ENCODE measurements at regions not wholly inside any gene's neighbourhood (a gene's known extent, or its start where the extent isn't known, plus 50 kb on each side); places are given as distances from the start of the nearest gene placed in this dataset.

DNA sequence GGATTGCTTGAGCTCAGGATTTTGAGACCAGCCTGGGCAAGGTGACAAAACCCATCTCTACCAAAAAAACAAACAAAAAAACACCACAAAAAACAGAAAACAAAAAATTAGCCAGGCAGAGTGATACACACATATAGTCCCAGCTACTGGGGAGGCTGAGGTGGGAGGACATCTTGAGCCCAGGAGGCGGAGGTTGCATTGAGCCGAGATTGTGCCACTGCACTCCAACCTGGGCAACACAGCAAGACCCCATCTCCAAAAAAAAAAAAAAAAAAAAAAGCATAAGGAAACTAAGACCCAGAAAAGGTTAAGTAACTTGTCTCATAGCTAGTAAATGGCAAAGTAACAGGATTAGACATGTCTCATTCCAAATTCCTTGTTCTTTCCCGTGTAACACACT is 56.3 kb upstream of the PSMA6 start:
- Histone ChIP-seq H3K4me3 (ENCODE audit: low read depth, low read length) (no peak overlapping the region), H3K27me3 (ENCODE audit: control insufficient read depth, insufficient read depth, low read length) (no peaks in the 10 kb centered on the region), H3K36me3 (ENCODE audit: control insufficient read depth, insufficient read depth, low read length) (peaks cover 7% of the 10 kb centered on the region), H3K4me1 (ENCODE audit: control insufficient read depth, insufficient read depth, low read length, poor library complexity, severe bottlenecking) (no peaks in the 10 kb centered on the region), H3K27ac (ENCODE audit: insufficient read depth, low read length, poor library complexity, severe bottlenecking) (no peak overlapping the region), H3K9me3 (ENCODE audit: control insufficient read depth in 2 of 2, low read length in 2 of 2) (no peaks in the 10 kb centered on the region)
- Mint-ChIP-seq H3K27ac (peak overlapping the region in 2 of 3 donors; percentile 23 to 39), H3K4me3 (no peak overlapping the region), H3K4me1 (peaks cover 5 to 26% (median 10%) of the 10 kb centered on the region in 4 donors), H3K9me3 (no peaks in the 10 kb centered on the region), H3K27me3 (no peaks in the 10 kb centered on the region), H3K36me3 (peaks cover 17% of the 10 kb centered on the region)
- ATAC-seq (ENCODE audit: low read depth in 2 of 2) (no peak), DNase-seq (no peak)

DNA sequence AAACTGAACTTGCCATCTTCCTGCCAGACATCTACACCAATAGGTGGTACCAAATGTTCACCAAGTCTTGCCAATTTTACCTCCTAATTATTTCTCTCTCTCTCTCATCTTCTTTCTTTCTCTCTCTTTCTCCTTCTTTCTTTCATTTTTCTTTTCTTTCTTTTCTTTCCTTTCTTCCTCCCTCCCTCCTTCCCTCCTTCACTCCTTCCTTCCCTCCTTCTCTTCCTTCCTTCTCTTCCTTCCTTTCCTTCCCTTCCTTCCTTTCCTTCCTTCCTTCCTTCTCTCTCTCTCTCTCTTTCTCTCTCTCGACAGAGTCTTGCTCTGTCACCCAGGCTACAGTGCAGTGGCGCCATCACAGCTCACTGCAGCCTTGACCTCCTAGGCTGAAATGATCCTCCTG is 55.4 kb upstream of the PSMA6 start:
- Mint-ChIP-seq H3K9me3 (no peaks in the 10 kb centered on the region), H3K27me3 (no peaks in the 10 kb centered on the region), H3K27ac (peak overlapping the region in 1 of 3 donors; percentile 0), H3K4me1 (peaks cover 2 to 24% (median 6%) of the 10 kb centered on the region in 4 donors), H3K4me3 (no peak overlapping the region), H3K36me3 (peaks cover 21% of the 10 kb centered on the region)
- H3K4me3 ChIP-seq (ENCODE audit: low read depth, low read length): no peak overlapping the region
- DNase-seq: no peak
- H3K36me3 ChIP-seq (ENCODE audit: control insufficient read depth, insufficient read depth, low read length): peaks cover 7% of the 10 kb centered on the region
- no peaks in the 10 kb centered on the region for H3K27me3 ChIP-seq (ENCODE audit: control insufficient read depth, insufficient read depth, low read length)
- H3K27ac ChIP-seq (ENCODE audit: insufficient read depth, low read length, poor library complexity, severe bottlenecking): no peak overlapping the region
- H3K4me1 ChIP-seq (ENCODE audit: control insufficient read depth, insufficient read depth, low read length, poor library complexity, severe bottlenecking): no peaks in the 10 kb centered on the region
- H3K9me3 ChIP-seq (ENCODE audit: control insufficient read depth in 2 of 2, low read length in 2 of 2): no peaks in the 10 kb centered on the region
- ATAC-seq (ENCODE audit: low read depth in 2 of 2): no peak

DNA sequence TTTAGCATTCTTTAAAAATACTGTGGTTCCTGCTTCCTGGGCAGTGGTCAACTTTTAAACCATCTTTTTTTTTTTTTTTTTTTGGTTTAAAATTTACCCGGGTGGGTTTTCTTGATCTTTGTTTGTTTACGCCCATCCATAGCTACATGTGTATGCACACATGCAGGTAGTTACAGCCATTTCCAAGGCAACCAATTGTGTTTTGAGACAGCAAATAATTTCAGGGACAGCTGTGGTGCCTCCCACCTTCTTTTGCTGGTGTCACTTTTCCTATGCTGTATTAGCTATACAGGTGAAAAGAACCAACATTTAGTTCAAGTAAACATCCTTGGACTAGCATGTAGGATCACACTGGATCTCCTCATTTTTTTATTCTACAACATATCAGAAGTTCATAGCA is 52.0 kb upstream of the PSMA6 start:
- Mint-ChIP-seq H3K27ac (no peak overlapping the region), H3K36me3 (peaks cover 19% of the 10 kb centered on the region), H3K27me3 (no peaks in the 10 kb centered on the region), H3K9me3 (no peaks in the 10 kb centered on the region), H3K4me1 (peaks cover 4 to 16% (median 8%) of the 10 kb centered on the region in 4 donors), H3K4me3 (no peak overlapping the region)
- Histone ChIP-seq H3K36me3 (ENCODE audit: control insufficient read depth, insufficient read depth, low read length) (peaks cover 7% of the 10 kb centered on the region), H3K27ac (ENCODE audit: insufficient read depth, low read length, poor library complexity, severe bottlenecking) (no peak overlapping the region), H3K9me3 (ENCODE audit: control insufficient read depth in 2 of 2, low read length in 2 of 2) (no peaks in the 10 kb centered on the region), H3K4me3 (ENCODE audit: low read depth, low read length) (no peak overlapping the region), H3K27me3 (ENCODE audit: control insufficient read depth, insufficient read depth, low read length) (no peaks in the 10 kb centered on the region), H3K4me1 (ENCODE audit: control insufficient read depth, insufficient read depth, low read length, poor library complexity, severe bottlenecking) (no peaks in the 10 kb centered on the region)
- ATAC-seq (ENCODE audit: low read depth in 2 of 2) (no peak), DNase-seq (no peak)

All from CD4-positive, CD25-positive, alpha-beta regulatory T cell (primary cell).